ENCODE measurements at regions not wholly inside any gene's neighbourhood (a gene's known extent, or its start where the extent isn't known, plus 50 kb on each side); places are given as distances from the start of the nearest gene placed in this dataset.
"Not testable (repeated sequence)": the region's sequence is repeated elsewhere in the genome, so short reads cannot be mapped to it uniquely, and the experiment has no call there.

GRCh38 chr22:22189796-22190195 lies 54.8 kb upstream of the VPREB1 start:
- CTCF ChIA-PET; H2AFZ ChIP-seq (ENCODE audit: low read depth, low read length); H3K4me3 ChIP-seq (replicated peaks in 1 of 3; ENCODE audit: insufficient read depth in 1 of 3, low read depth in 1 of 3, low read length in 3 of 3); H3K9me3 ChIP-seq (replicated peaks; ENCODE audit: control insufficient read depth, insufficient read depth, low read length); H3K36me3 ChIP-seq (ENCODE audit: control insufficient read depth in 2 of 2, extremely low read depth in 1 of 2, insufficient read depth in 2 of 2, low read length in 2 of 2); dilution Hi-C loops (cut with MboI; ENCODE audit: extremely low pct_ligation_motif_present, low sequenced_read_pairs); H3K79me2 ChIP-seq (ENCODE audit: control insufficient read depth, insufficient read depth, low read length); POLR2A ChIA-PET; H3K4me2 ChIP-seq (ENCODE audit: insufficient read depth, low read length); H3K9me1 ChIP-seq (replicated peaks; ENCODE audit: control insufficient read depth, extremely low read depth, insufficient read depth, low read length); H3K27ac ChIP-seq (ENCODE audit: insufficient read depth, low read depth, low read length); H3K9ac ChIP-seq (replicated peaks; ENCODE audit: extremely low read depth, insufficient read depth, low read length); intact Hi-C loops (cut with micrococcal nuclease); H3K4me1 ChIP-seq (ENCODE audit: control insufficient read depth, extremely low read depth, insufficient read depth, low read length); BruUV-seq (replicated peaks); H4K20me1 ChIP-seq (replicated peaks; ENCODE audit: control insufficient read depth, extremely low read depth, insufficient read depth, low read length); DNase-seq (ENCODE audit: low read depth, low spot score); FAIRE-seq: not testable (repeated sequence)
- peaks cover 4 to 13% of the 10 kb centered on the region in 2 experiments for H3K27me3 ChIP-seq (ENCODE audit: control insufficient read depth in 2 of 2, insufficient read depth in 2 of 2, low read length in 2 of 2)

- H3K4me1 ChIP-seq (ENCODE audit: control insufficient read depth, extremely low read depth, insufficient read depth, low read length); CTCF ChIA-PET; BruUV-seq (replicated peaks); H3K9me1 ChIP-seq (replicated peaks; ENCODE audit: control insufficient read depth, extremely low read depth, insufficient read depth, low read length); dilution Hi-C loops (cut with MboI; ENCODE audit: extremely low pct_ligation_motif_present, low sequenced_read_pairs); H3K36me3 ChIP-seq (ENCODE audit: control insufficient read depth in 2 of 2, extremely low read depth in 1 of 2, insufficient read depth in 2 of 2, low read length in 2 of 2); H3K4me3 ChIP-seq (replicated peaks in 1 of 3; ENCODE audit: insufficient read depth in 1 of 3, low read depth in 1 of 3, low read length in 3 of 3); intact Hi-C loops (cut with micrococcal nuclease); H3K9ac ChIP-seq (replicated peaks; ENCODE audit: extremely low read depth, insufficient read depth, low read length); H3K27ac ChIP-seq (ENCODE audit: insufficient read depth, low read depth, low read length); H3K79me2 ChIP-seq (ENCODE audit: control insufficient read depth, insufficient read depth, low read length); POLR2A ChIA-PET; H3K9me3 ChIP-seq (replicated peaks; ENCODE audit: control insufficient read depth, insufficient read depth, low read length); H4K20me1 ChIP-seq (replicated peaks; ENCODE audit: control insufficient read depth, extremely low read depth, insufficient read depth, low read length); FAIRE-seq; H2AFZ ChIP-seq (ENCODE audit: low read depth, low read length); H3K4me2 ChIP-seq (ENCODE audit: insufficient read depth, low read length); DNase-seq (ENCODE audit: low read depth, low spot score): not testable (repeated sequence)
- peaks cover 6 to 27% of the 10 kb centered on the region in 2 experiments for H3K27me3 ChIP-seq (ENCODE audit: control insufficient read depth in 2 of 2, insufficient read depth in 2 of 2, low read length in 2 of 2)
These were observed 56.7 kb upstream of the VPREB1 start for GRCh38 chr22:22187863-22188262.

- dilution Hi-C loops (cut with MboI; ENCODE audit: extremely low pct_ligation_motif_present, low sequenced_read_pairs) (no loop called here), intact Hi-C loops (cut with micrococcal nuclease) (no loop called here)
- Histone ChIP-seq H3K4me3 (replicated peaks in 1 of 3; ENCODE audit: insufficient read depth in 1 of 3, low read depth in 1 of 3, low read length in 3 of 3) (no peak overlapping the region), H3K36me3 (ENCODE audit: control insufficient read depth in 2 of 2, extremely low read depth in 1 of 2, insufficient read depth in 2 of 2, low read length in 2 of 2) (no peaks in the 10 kb centered on the region), H3K9me3 (replicated peaks; ENCODE audit: control insufficient read depth, insufficient read depth, low read length) (no peaks in the 10 kb centered on the region), H3K4me1 (ENCODE audit: control insufficient read depth, extremely low read depth, insufficient read depth, low read length) (no peaks in the 10 kb centered on the region), H3K27me3 (ENCODE audit: control insufficient read depth in 2 of 2, insufficient read depth in 2 of 2, low read length in 2 of 2) (peaks cover 6 to 31% of the 10 kb centered on the region in 2 experiments), H3K9ac (replicated peaks; ENCODE audit: extremely low read depth, insufficient read depth, low read length) (no peak overlapping the region), H3K4me2 (ENCODE audit: insufficient read depth, low read length) (no peak overlapping the region), H3K27ac (ENCODE audit: insufficient read depth, low read depth, low read length) (no peak overlapping the region), H3K79me2 (ENCODE audit: control insufficient read depth, insufficient read depth, low read length) (no peaks in the 10 kb centered on the region), H3K9me1 (replicated peaks; ENCODE audit: control insufficient read depth, extremely low read depth, insufficient read depth, low read length) (no peaks in the 10 kb centered on the region), H2AFZ (ENCODE audit: low read depth, low read length) (no peak overlapping the region), H4K20me1 (replicated peaks; ENCODE audit: control insufficient read depth, extremely low read depth, insufficient read depth, low read length) (no peaks in the 10 kb centered on the region)
- no peak for DNase-seq (ENCODE audit: low read depth, low spot score)
- ChIA-PET CTCF (interaction anchor here (1.1 to 5.1 kb wide), 2 partner anchors 9 to 20 kb away, joined by 4 to 66 read pairs; no protein-coding TSS in a partner anchor), POLR2A (no interaction called here)
- TF ChIP-seq JUN (IDR thresholded peaks at IDR 0.05; ENCODE audit: borderline replicate concordance, insufficient read depth, insufficient read length, low read depth): no peak
- no peak for TF ChIP-seq GATA2 (IDR thresholded peaks at IDR 0.05; ENCODE audit: insufficient read depth, insufficient read length, low read depth, low read length)
- no peak for TF ChIP-seq CTCF (IDR thresholded peaks at IDR 0.05; ENCODE audit: extremely low read depth in 1 of 2, insufficient read depth in 1 of 2, low read depth in 1 of 2, low read length in 2 of 2)
- no peak for TF ChIP-seq EZH2 (IDR thresholded peaks at IDR 0.05; ENCODE audit: borderline replicate concordance, low read depth, low read length, severe bottlenecking)
- no peak for TF ChIP-seq MYC (IDR thresholded peaks at IDR 0.05; ENCODE audit: low read depth, low read length)
- no peak for TF ChIP-seq POLR2AphosphoS5 (IDR thresholded peaks at IDR 0.05; ENCODE audit: insufficient read depth, low read depth, low read length)
- TF ChIP-seq FOS (IDR thresholded peaks at IDR 0.05; ENCODE audit: borderline replicate concordance, insufficient read depth, low read length): no peak
- no peak for TF ChIP-seq MAX (IDR thresholded peaks at IDR 0.05; ENCODE audit: insufficient read depth, insufficient read length)
- TF ChIP-seq POLR2A (IDR thresholded peaks at IDR 0.05; ENCODE audit: low read depth, low read length): no peak
- no peak for FAIRE-seq
- no TSS peak for BruUV-seq (replicated peaks)
These were observed 57.3 kb upstream of the VPREB1 start for GRCh38 chr22:22187299-22187698.

All from endothelial cell of umbilical vein (primary cell).